ENCODE measurements at regions not wholly inside any gene's neighbourhood (a gene's known extent, or its start where the extent isn't known, plus 50 kb on each side); places are given as distances from the start of the nearest gene placed in this dataset.

- TF ChIP-seq CTCF (IDR thresholded peaks at IDR 0.05) (no peak), POLR2A (IDR thresholded peaks at IDR 0.05) (no peak)
Observed at GRCh38 chr22:27193215-27193614, 535.8 kb downstream of the MIAT start.

Measured in adrenal gland (tissue), 5 donors.